GM19468 (cell line): ENCODE measurements at regions not wholly inside any gene's neighbourhood (a gene's known extent, or its start where the extent isn't known, plus 50 kb on each side); places are given as distances from the start of the nearest gene placed in this dataset.
"Not testable (repeated sequence)": the region's sequence is repeated elsewhere in the genome, so short reads cannot be mapped to it uniquely, and the experiment has no call there.

Source experiments
- ATAC-seq: cut with Tn5 transposase; IDR thresholded peaks from one replicate; pipeline ENCODE4 v1.9.1; 2021; ENCODE audit warnings: mild to moderate bottlenecking, moderate library complexity, moderate number of reproducible peaks; ENCODE audit not compliant: unreplicated experiment; ENCODE audit errors: extremely low read depth

DNA sequence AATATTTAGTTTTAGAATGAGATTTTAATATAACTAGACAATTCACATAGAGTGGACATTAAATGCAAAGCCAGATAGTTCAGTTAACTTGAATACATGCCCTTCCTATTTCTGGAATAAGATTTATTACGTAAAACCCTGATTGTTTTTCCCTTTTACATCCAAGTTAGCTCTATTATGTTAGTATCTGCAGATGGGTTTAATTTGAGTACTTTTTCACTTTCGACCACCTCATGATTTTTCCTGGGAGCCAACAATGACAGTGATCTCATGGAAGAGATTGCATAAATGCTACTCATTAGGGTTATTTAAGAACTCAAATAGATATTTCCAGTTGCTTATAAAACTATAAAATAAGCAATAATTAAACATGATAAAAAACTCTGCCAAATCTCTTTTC lies 199.4 kb upstream of the PTGFR start:
- ATAC-seq: no peak

DNA sequence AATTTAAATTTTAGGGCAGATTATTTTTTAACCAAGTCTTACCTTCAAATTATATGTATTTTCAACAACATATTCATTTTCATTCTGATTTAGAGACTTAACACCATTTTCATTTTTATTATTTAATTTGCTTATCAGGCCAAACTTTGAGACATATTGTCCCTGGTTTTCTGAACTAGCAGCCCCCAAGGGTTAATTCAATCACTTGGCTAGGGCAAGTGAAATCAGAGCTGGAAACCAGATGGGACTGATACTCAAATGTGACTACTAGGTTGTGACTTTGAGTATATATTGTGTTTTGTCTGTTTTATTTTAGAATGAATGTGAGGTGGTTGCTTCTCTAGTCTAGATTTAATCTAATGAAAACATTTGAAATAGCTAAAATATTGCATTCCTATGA lies 198.9 kb upstream of the PTGFR start:
- no peak for ATAC-seq

DNA sequence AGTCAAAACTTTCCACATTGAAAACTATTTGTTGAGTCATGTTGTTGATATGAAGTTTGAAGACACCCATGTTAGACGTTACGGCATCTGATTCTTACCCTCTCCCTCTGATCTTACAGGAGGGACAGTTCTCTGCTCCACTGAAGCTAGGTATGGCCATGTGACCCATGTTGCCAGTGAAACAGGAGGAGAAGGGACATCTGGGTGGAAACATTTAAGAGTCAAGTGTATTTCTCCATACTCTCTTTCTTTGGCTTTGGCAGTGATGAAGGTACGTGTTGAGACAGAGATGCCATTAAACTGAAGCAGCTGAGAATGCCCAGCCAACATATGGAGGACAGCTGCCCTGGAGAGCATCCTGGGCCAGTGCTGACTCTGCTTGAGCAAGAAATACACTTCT lies 198.4 kb upstream of the PTGFR start:
- ATAC-seq: no peak

DNA sequence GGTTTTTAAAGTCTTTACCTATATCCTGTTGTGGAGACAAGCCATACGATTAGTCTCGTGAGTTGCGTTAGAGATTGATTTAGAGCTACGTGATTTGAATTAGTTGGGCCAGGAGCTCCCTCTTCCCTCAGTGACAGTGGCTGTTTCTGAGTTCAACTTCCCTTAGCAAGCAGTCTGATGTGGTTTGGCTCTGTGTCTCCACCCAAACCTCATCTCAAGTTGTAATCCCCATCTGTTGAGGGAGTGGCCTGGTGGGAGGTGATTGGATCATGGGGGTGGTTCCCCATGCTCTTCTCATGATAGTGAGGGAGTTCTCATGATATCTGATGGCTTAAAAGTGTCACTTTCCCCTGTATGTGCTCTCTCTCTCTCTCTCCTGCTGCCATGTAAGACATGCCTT lies 192.9 kb upstream of the PTGFR start:
- no peak for ATAC-seq

DNA sequence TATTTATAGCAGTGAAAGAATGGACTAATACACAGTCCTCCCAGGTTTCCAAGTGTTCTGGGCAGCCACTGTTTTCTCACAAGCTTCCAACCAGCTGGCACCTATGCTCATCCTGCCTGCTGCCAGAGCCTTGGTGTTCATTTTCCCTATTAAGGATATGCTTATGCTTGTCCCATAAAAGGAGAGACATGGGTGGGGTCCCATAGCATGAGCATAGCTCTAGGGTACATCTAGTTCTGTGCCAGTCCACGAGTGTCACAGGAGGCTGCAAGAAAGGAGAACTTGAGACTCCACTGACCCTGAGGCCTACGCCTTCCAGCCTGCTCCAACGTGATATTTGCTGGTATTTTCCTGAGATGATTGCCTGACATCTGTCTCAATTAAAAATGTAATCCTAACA lies 192.4 kb upstream of the PTGFR start:
- ATAC-seq: no peak

DNA sequence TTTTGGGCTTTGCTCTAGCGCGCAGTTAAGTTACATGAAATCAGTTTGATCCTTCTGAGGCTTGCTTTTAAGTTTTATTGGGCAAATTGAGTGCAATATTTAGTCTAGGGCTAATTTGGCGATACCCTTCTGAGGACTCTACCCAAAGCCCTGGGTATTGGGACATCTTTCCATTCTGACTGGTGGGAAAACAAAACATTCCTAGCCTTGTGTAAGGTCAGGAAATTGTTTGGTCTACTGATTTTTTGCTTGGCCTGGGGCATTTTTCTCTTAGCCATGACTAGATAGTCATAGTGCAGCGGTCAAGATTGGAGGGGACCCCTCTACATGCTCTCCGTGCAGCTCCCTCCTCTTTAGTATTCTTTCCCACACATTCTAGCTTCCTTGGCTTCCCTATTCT lies 189.6 kb upstream of the PTGFR start:
- no peak for ATAC-seq

DNA sequence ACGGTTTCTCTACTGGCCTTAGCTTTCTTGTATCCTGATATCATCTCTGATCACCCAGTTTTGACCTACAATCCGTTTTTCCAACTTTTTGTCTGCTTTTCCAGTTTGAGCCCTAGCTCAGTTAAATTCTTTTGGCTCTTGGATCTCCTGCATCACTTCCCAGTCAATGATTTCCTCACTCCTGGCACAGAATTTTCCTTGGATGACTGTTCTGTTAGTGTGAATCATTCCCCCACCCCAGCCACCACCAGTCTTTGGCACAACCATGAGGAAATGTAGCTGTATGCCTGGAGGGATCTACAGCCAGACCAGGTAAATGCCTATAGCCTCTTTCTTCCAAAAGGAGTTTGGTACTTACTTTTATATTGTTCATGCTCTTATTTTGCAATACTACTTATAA lies 187.2 kb upstream of the PTGFR start:
- no peak for ATAC-seq

DNA sequence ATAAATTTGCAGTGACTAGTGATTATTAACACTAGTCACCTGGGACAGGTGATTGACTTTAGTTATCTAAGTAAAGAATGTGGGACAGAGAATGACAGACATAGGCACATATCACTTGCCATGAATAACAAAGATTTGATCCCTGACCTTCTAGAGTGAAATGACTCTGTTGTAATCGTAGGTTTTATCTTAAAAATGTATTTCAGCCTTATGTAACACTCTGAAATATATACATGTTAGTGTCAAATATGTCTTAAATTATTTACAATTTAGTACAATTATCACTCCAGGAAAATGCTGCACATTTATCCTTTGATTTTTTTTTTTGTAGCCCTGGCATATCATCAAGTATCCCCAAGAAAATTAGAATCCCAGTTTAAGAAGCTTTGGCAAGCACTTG lies 186.4 kb upstream of the PTGFR start:
- no peak for ATAC-seq

DNA sequence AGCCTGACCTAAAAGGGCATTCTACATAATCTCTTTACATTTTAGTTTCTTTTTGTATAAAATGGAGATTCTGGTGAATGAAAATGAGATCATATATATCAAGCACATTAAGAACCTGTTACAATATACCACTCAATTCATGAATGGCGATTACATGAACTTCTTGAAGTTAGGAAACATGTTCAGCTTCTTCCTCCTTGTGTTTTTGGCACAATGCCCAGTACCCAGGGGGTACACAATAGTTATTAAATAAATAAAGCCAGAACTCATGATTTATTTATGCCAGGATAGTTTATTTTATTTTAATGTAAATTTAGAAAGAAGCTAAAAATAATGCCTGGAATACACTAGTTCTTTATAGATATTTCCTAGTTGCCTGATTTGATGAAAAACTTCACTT lies 186.0 kb upstream of the PTGFR start:
- no peak for ATAC-seq

DNA sequence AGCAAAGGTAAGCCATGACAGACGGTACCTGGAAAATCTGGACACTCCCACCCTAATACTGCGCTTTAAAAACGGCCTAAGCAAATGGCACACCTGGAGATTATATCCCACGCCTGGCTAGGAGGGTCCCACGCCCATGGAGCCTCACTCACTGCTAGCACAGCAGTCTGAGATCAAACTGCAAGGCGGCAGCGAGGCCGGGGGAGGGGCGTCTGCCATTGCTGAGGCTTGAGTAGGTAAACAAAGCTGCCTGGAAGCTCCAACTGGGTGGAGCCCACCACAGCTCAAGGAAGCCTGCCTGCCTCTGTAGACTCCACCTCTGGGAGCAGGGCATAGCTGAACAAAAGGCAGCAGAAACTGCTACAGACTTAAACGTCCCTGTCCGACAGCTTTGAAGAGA lies 180.5 kb upstream of the PTGFR start:
- ATAC-seq: not testable (repeated sequence)

GRCh38 chr1:78318011-78318410 lies 172.8 kb upstream of the PTGFR start:
- no peak for ATAC-seq

- ATAC-seq: no peak
Observed at GRCh38 chr1:78319603-78320002, 171.2 kb upstream of the PTGFR start.

DNA sequence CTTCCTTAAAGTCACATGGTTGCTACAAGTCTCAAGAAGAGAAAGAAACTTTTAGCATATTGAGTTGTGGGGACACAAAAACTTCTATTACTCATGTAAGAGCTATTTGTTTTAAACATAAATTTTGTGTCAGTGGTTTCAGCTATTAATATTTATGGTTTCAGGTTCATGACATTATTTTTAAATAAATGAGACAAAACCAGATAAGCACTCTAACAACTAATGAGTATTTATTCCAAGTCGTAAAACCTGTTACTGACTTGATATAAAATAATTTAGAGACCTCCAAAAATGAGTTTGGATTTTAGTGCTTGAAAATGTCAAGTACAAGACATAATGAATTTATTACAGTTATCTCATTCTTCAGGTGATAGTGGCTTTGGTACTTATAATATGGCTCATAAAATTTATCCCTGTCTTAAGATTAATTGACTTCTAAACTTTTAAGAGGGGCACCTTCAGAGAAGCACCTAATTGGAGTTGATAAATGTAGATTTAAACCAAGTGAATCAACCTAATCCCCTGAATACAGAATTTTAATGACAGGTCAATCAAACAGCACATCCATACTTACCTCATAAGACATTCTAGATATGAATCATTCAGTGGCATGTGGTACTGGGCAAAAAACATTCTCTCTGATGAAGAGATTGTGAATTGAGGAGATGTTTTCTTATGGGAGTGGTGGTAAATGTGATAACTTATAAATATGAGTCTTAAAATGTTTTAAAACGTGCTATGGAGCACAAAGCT lies 167.7 kb upstream of the PTGFR start:
- no peak for ATAC-seq

DNA sequence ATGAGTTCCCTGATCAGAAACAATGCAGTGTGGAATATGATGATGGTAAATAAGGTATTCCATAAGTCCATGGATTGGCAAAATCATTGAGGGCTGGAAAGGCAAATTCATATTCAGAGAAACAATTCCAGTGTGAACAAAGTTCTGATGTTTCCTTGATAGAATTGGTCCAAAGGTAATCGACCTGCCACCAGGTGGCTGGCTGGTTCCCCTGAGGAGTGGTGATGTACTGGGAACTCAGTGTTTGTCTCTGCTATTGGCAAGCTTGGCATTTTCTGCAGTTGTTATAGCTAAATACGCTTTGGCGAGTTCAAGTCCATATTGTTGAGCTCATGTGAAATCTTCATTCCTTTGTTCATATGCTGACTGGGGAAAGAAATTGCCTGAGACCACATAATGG lies 165.5 kb upstream of the PTGFR start:
- ATAC-seq: no peak

- ATAC-seq: no peak
Observed at GRCh38 chr1:78329475-78329874, 161.3 kb upstream of the PTGFR start.

DNA sequence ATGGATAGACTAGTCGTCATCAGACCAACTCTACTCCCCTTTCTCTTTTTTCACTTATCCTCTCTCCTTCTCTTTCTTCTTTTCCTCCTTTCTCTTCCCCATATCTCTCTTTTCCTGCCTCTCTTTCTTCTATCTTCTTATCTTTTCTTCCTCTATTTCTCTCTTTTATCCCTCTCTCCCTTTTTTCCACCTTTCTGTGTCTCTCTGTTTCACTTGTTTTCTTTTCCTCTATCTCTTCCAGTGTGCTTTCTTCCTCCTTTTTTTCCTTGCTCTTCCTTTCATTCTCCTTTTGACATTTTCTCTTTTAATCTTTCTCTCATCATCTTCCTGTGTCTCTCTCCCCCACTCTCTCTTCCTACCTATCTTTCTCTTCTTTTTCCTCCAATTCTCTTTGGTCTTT lies 159.0 kb upstream of the PTGFR start:
- no peak for ATAC-seq

- no peak for ATAC-seq
Observed at GRCh38 chr1:78333502-78333901, 157.3 kb upstream of the PTGFR start.

GRCh38 chr1:78334114-78334513 lies 156.7 kb upstream of the PTGFR start:
- no peak for ATAC-seq

DNA sequence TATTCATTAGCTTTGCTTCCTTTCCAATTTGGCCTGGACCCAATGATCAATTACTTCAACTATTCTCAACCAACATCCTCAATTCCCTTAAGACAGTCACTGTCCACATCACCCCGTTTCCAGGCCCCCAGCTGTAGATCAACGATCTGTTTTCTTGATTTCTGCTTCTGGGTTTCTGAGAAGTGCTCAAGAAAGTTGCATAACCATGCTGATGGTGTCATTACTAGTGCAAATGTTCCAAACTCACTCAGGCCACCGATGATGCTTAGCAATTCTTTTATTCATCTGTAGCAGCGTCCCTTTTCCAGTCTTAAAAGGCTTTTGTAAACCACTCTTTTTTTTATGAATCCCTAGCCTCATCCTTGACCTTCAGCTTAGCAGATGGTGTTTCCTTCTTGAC lies 155.8 kb upstream of the PTGFR start:
- ATAC-seq: no peak

DNA sequence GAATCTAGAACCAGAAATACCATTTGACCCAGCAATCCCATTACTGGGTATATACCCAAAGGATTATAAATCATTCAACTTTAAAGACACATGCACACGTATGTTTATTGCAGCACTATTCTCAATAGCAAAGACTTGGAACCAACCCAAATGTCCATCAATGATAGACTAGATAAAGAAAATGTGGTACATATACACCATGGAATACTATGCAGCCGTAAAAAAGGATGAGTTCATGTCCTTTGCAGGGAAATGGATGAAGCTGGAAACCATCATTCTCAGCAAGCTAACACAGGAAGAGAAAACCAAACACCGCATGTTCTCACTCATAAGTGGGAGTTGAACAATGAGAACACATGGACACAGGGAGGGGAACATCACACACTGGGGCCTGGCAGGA lies 154.0 kb upstream of the PTGFR start:
- not testable (repeated sequence) for ATAC-seq

DNA sequence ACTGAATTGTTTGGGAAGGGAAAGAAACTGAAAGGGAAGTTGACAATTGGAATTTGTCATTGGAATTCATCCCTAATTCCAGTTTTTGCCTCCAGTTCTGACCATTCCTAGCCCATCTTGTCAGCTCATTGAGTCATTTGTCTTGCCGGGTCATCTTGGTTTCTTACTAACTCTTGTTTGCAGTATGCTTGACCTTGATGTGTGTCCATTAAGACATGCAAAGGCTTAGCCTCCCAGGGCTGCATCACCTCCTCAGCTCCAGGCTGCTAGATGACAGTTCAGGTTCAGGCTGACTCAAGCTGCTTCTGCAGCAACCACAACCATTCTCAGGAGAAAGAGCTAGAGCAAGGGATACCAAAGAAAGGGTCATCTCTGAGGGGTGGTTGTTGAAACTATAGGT lies 151.3 kb upstream of the PTGFR start:
- ATAC-seq: no peak

DNA sequence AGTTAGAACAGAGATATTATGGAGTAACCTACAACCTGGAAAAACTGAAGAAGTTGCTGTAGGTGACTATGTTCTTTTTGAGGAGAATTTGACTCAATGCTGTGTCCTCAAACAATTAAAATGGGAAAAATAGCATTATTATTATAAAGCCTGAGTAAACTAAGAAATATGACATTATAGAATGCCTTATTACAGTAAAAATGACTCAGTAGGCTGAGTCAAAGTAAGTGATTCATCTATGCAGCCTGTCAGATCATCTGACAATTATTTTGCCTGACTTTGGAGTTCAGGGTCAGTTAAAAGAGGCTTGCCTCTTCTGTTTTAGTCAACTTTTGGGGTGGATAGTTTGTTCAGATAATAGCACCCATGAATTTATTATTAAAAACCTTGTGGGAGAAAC lies 150.8 kb upstream of the PTGFR start:
- ATAC-seq: no peak
